HuH-7.5 (cell line): ENCODE measurements at regions not wholly inside any gene's neighbourhood (a gene's known extent, or its start where the extent isn't known, plus 50 kb on each side); places are given as distances from the start of the nearest gene placed in this dataset.

Source experiments
- DNase-seq: peaks from one replicate; pipeline ENCODE4 v3.0.0; 2011; ENCODE audit warnings: low spot score

DNA sequence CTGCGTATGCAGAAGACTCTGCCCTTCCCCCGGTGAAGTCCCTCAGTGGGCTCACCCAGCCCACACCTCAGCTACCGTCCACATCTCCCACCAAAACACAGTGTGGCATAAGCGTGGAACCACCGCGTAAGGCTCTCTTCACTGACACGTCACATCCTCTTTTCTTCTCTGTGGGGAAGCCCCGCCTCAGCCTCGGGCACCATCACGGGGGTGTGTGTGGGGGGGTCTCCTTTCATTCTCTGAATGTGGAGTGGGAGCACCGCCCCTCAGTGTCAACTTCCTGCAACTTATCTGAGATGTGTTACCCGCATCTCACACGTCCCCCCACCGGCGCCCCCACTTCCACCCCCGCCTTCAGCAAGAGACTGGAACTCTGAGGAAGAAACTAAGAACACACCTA is 388.4 kb upstream of the JARID2 start:
- no peak for DNase-seq

DNA sequence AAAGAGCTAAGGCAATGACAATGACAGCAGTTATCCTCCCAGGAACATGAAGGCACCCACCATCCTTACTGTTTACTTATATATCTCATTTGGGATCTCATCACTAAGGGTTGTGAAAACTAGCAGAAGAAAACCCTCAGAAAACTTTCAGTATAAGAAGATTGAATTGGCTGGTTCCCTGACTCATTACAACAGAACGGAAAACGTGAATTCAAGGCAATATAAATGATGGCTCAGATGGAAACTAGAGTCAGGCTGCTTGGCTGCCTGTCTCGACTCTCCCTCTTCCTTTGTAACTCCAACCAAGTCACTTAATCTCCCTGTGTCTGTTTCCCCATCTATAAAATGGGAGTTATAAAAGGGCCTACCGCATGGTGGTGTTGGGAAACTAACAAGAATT is 387.1 kb upstream of the JARID2 start:
- no peak for DNase-seq

- DNase-seq, result no peak
Measured at GRCh38 chr6:14860774-14861173, 385.1 kb upstream of the JARID2 start.

GRCh38 chr6:14861491-14861943 is 384.4 kb upstream of the JARID2 start:
- no peak for DNase-seq

- no peak for DNase-seq
Measured at GRCh38 chr6:14862845-14863244, 383.0 kb upstream of the JARID2 start.

DNA sequence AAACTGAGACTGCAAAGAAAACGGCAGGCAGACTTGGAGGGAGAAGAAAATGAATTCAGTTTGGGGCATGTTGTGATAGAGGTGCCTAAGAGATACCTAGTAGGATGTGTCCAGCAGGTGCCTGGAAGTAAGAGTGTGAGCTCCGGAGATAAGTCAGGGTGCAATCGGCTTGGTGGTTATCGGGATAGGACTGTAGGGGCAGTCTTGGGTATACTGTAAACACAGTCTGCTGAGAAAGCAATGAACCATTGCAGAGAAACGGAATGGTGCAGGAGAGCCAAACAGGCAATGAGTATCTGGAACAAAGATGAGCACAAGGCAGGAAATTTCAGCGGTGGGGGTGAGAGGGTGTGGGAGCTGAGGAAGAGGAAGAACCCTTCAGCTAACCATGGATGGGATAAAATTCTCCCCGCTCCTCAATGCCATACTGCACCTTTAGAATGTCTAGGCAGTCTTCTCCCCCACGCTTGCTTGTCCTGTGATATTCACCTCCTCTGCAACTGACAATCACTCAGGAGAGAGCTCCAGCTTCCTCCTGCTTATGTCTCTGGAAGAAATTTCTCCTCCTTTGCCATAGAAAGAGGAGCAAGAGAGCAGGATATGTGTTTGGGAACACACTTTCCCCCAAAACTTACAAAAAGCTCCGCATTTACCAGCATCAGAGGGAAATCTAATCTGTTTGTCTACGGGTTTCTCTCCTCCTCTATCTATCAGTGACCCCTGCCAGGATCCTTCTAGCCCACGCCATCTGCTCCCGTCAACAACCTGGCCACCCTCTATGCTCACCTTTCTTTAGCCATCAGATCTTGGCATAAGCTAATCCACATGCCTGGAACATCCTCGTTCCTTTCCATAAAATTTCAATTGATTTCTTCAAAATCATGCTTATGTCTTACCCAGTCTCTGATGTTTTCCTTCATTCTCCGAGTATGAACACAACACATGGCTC is 381.7 kb upstream of the JARID2 start:
- DNase-seq, result no peak

DNA sequence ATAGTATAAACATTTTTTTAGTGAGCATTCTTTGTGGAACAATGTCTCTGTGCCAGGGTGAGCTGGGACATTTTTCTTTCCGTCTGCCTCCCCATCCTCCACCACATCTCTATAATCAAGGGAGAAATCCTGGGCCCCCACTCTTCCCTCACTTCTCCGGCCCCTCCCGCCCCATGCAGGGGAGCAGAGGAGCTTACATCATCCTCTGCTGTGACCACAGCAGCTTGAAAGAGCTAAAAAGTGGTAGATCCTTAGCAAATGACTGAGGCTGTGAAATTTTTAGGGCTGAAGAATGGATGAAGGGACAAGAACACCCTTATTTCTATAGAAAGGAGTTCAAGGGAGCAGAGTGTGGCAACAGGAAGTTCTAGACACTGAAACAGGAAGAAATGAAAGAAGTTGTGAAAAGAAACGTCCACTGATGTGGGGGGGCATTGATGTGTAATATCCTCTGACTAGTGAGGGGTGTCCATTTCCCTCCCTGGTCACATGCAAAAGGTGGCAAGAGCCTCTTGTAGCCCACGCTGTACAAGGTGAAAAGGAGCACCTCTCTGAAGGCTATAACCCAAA is 380.3 kb upstream of the JARID2 start:
- DNase-seq, result no peak

- no peak for DNase-seq
Measured at GRCh38 chr6:14867802-14868201, 378.1 kb upstream of the JARID2 start.

- no peak for DNase-seq
Measured at GRCh38 chr6:14871221-14871620, 374.6 kb upstream of the JARID2 start.

DNA sequence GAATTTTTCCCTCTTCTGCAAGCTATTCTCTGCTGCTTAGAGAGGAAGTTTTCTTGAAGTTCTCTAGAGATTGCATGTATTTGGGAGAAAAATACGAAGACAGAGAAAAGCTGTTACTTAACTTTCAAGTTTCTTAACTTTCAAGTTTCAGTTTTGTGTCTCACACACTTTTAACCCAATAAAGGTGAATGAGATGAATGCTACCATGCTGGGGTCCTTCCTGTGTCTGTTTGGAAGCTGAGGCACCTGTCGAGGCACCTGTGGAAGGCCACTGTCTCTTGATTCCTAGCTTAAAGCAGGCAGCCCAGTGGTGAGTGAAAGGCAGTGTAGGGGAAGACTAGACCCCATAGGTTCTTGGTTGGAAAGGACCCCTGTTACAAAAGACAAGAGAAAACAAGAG is 372.8 kb upstream of the JARID2 start:
- no peak for DNase-seq

- no peak for DNase-seq
Measured at GRCh38 chr6:14873781-14874441, 372.0 kb upstream of the JARID2 start.

DNA sequence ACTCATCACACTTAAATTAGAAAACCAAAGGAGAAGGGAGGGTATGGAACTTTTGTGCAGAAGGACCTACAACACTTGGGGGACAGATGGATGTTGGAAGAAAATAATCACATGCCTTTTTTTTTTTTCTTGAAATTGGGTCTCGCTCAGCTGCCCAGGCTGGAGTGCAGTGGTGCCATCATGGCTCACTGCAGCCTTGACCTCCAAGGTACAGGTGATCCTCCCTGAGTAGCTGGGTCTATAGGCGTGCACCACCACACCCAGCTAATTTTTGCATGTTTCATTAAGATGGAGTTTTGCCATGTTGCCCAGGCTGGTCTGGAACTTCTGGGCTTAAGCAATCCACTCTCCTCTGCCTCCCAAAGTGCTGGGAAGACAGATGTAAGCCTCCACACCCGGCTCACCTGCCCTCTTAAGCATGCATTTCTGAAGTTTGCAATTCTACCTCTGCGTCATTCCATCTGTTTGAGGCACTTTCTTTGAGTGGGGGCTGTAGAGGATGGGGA is 370.8 kb upstream of the JARID2 start:
- DNase-seq, result no peak

DNA sequence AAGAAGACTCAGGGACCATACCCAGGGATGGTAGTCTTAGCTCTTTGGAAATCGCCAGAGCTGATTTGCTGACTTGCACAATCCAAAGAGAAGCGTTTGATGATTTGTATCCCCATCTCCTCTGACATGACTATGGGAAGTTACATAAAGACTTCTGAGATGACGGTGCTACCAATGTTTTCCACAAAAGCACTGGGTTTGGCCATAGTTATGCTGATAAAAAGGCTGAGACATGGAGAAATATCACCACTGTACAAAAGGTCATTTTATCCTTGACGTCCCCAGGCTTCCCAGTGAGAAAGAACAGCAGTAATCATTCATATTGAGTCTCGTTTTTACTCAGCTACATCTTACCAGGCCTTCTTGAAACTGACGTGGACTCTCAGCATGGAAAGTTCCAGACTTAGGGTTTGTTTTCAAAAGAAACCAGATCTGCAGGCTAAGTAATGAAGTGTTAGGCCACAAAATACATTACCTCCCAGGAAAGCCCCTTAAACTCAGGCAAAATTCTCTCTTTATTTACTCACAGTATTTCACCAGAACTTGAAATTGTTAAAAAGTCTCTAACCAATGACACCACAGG is 370.3 kb upstream of the JARID2 start:
- DNase-seq, result no peak

- no peak for DNase-seq
Measured at GRCh38 chr6:14876778-14877613, 368.9 kb upstream of the JARID2 start.

- no peak for DNase-seq
Measured at GRCh38 chr6:14877758-14878157, 368.1 kb upstream of the JARID2 start.

DNA sequence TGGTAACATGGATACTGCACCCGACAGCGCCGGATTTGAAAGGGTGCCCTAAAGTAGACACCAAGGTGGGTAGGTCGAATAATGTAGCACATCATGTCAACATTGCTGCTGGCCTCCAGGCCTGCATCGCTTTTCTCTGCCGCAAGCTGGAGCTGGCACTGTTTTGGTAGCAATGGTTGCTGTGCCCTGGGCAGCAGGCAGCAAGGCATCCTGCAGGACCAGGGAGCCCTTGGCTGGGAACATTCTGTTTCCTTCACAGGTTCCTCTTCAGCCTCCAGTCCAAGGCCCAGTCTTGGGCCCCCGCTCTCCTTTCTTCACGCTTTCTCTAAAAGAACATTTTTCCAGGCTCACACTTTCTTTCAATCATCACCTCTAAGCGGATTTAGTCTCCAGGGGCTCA is 365.8 kb upstream of the JARID2 start:
- no peak for DNase-seq

GRCh38 chr6:14880677-14881076 is 365.2 kb upstream of the JARID2 start:
- no peak for DNase-seq

DNA sequence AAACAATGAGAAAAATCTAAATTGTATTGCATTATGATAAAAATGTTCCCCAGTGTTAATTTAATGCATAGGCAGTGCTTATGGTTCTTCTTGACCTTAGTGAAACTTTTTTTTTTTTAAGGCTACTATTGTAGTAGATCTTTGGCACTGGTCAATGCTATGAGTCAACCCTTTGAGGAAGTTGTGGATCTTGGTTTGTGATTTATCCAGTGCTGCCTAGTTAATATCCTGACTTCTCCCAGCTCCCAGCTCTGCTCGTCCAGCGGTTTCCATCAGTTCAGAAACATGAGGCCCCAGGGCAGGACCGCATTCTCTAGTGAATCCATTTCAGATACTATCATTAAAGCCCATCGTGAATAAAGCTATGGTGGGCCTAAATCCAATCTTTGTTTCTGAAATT is 364.5 kb upstream of the JARID2 start:
- DNase-seq, result no peak

- no peak for DNase-seq
Measured at GRCh38 chr6:14882394-14883026, 363.4 kb upstream of the JARID2 start.

DNA sequence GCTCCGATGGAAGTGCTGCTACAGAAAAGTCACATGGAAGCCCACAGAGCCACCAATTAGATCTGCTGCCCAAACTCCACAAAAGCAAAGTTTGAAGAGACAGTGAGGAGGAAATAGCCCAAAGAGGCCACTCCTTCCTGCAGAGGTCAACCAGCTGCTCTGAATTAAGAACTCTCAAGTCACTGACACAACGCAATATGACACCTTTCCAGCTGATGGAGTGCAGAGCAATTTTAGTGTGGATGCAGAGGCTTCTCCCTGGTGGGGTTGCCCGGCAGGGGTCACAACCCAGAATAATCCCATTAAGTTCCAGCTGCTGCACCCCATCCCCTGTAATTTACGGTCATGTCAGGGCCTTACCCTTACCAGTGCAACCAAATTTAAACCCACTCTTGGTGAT is 361.9 kb upstream of the JARID2 start:
- no peak for DNase-seq

DNA sequence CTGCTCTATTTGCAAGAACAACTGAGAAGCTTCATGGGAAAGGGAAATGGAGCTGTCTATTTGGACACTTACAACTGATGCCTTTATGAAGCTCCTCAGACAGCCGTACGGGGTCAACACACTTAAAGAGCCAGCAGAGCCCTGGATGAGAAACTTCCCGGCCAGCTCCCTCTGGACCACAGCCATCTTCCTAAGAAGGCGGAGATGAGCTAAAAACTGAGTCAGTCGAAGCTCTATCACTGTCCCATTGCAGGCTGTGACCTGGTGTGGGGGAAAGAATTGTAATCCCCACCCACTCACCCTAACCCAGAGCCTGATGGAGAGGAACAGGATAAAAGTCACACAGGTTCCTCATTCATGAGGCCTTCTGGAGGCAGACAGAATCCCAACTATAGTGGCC is 360.4 kb upstream of the JARID2 start:
- no peak for DNase-seq
